WTC11 (cell line): ENCODE measurements at regions not wholly inside any gene's neighbourhood (a gene's known extent, or its start where the extent isn't known, plus 50 kb on each side); places are given as distances from the start of the nearest gene placed in this dataset.

ENCODE experiments used
- EMX1 ChIP-seq: fragments of 250-450 bp; sonication (Bioruptor Pico); IDR thresholded peaks from 2 replicates; pipeline ENCODE4 v1.8.0; 2021; ENCODE audit warnings: mild to moderate bottlenecking
- ESRRA ChIP-seq: sonication (generic); formaldehyde crosslinking; IDR thresholded peaks from 2 replicates; pipeline ENCODE4 v1.8.1; 2022; ENCODE audit warnings: mild to moderate bottlenecking, missing genetic modification reagents, borderline replicate concordance
- ETV6 ChIP-seq: sonication (generic); formaldehyde crosslinking; IDR thresholded peaks from 2 replicates; pipeline ENCODE4 v1.8.1; 2022; ENCODE audit warnings: mild to moderate bottlenecking, missing genetic modification reagents
- MYBL2 ChIP-seq: sonication (generic); formaldehyde crosslinking; IDR thresholded peaks from 2 replicates; pipeline ENCODE4 v1.8.1; 2023; ENCODE audit warnings: mild to moderate bottlenecking, moderate library complexity, missing genetic modification reagents
- NFE2L1 ChIP-seq: sonication (generic); formaldehyde crosslinking; IDR thresholded peaks from 2 replicates; pipeline ENCODE4 v1.8.1; 2023; ENCODE audit warnings: missing genetic modification reagents
- NR2C2 ChIP-seq: sonication (generic); formaldehyde crosslinking; IDR thresholded peaks from 2 replicates; pipeline ENCODE4 v1.8.0; 2022; ENCODE audit warnings: mild to moderate bottlenecking, missing genetic modification reagents
- SMAD3 ChIP-seq: sonication (generic); formaldehyde crosslinking; IDR thresholded peaks from 2 replicates; pipeline ENCODE4 v1.8.0; 2022; ENCODE audit warnings: missing genetic modification reagents, mild to moderate bottlenecking, borderline replicate concordance
- ZNF263 ChIP-seq: sonication (generic); formaldehyde crosslinking; IDR thresholded peaks from 2 replicates; pipeline ENCODE4 v1.8.1; 2022; ENCODE audit warnings: low read depth, mild to moderate bottlenecking, moderate library complexity, missing genetic modification reagents
- TF ChIP-seq, protein P1 (sequence below): fragments of 200-600 bp; IDR thresholded peaks from 2 replicates; pipeline ENCODE4 v1.8.0; 2022; ENCODE audit warnings: antibody characterized with exemption
- TF ChIP-seq, protein P2 (sequence below): sonication (generic); formaldehyde crosslinking; IDR thresholded peaks from 2 replicates; pipeline ENCODE4 v1.8.1; 2023; ENCODE audit warnings: mild to moderate bottlenecking, missing genetic modification reagents, borderline replicate concordance
- TF ChIP-seq, protein P3 (sequence below): sonication (generic); formaldehyde crosslinking; IDR thresholded peaks from 2 replicates; pipeline ENCODE4 v1.8.0; 2022; ENCODE audit warnings: mild to moderate bottlenecking, missing genetic modification reagents
- TF ChIP-seq, protein P4 (sequence below): sonication (generic); formaldehyde crosslinking; IDR thresholded peaks from 2 replicates; pipeline ENCODE4 v1.8.0; 2022; ENCODE audit warnings: mild to moderate bottlenecking, missing genetic modification reagents

DNA sequence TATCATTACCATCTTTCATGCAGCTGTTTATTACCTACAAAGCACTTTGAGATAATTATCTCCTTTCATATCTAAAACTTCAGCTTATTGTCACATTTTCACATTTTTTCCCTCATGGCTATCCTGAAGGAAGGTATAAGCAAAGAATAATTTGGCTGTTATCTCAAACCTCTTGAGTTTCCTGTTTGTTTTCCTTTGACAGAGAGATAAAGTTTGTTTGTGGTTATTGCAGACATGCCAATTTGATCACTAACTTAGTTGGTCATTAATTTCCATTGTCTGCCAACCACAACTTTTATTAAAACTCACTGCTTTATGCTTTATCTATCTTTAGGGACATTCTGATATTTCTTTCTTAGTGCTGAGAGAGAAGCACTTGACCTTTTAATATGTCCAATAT lies 89.8 kb upstream of the SPANXB1 start:
- TF ChIP-seq, protein P1, sequence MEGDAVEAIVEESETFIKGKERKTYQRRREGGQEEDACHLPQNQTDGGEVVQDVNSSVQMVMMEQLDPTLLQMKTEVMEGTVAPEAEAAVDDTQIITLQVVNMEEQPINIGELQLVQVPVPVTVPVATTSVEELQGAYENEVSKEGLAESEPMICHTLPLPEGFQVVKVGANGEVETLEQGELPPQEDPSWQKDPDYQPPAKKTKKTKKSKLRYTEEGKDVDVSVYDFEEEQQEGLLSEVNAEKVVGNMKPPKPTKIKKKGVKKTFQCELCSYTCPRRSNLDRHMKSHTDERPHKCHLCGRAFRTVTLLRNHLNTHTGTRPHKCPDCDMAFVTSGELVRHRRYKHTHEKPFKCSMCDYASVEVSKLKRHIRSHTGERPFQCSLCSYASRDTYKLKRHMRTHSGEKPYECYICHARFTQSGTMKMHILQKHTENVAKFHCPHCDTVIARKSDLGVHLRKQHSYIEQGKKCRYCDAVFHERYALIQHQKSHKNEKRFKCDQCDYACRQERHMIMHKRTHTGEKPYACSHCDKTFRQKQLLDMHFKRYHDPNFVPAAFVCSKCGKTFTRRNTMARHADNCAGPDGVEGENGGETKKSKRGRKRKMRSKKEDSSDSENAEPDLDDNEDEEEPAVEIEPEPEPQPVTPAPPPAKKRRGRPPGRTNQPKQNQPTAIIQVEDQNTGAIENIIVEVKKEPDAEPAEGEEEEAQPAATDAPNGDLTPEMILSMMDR, result no peak
- TF ChIP-seq NR2C2 (CRISPR knock-in tag), result no peak
- TF ChIP-seq, protein P2, sequence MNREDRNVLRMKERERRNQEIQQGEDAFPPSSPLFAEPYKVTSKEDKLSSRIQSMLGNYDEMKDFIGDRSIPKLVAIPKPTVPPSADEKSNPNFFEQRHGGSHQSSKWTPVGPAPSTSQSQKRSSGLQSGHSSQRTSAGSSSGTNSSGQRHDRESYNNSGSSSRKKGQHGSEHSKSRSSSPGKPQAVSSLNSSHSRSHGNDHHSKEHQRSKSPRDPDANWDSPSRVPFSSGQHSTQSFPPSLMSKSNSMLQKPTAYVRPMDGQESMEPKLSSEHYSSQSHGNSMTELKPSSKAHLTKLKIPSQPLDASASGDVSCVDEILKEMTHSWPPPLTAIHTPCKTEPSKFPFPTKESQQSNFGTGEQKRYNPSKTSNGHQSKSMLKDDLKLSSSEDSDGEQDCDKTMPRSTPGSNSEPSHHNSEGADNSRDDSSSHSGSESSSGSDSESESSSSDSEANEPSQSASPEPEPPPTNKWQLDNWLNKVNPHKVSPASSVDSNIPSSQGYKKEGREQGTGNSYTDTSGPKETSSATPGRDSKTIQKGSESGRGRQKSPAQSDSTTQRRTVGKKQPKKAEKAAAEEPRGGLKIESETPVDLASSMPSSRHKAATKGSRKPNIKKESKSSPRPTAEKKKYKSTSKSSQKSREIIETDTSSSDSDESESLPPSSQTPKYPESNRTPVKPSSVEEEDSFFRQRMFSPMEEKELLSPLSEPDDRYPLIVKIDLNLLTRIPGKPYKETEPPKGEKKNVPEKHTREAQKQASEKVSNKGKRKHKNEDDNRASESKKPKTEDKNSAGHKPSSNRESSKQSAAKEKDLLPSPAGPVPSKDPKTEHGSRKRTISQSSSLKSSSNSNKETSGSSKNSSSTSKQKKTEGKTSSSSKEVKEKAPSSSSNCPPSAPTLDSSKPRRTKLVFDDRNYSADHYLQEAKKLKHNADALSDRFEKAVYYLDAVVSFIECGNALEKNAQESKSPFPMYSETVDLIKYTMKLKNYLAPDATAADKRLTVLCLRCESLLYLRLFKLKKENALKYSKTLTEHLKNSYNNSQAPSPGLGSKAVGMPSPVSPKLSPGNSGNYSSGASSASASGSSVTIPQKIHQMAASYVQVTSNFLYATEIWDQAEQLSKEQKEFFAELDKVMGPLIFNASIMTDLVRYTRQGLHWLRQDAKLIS (CRISPR knock-in tag), result no peak
- TF ChIP-seq EMX1 (CRISPR knock-in tag), result no peak
- TF ChIP-seq NFE2L1 (CRISPR knock-in tag), result no peak
- TF ChIP-seq MYBL2 (CRISPR knock-in tag), result no peak
- TF ChIP-seq ETV6 (CRISPR knock-in tag), result no peak
- TF ChIP-seq, protein P3, sequence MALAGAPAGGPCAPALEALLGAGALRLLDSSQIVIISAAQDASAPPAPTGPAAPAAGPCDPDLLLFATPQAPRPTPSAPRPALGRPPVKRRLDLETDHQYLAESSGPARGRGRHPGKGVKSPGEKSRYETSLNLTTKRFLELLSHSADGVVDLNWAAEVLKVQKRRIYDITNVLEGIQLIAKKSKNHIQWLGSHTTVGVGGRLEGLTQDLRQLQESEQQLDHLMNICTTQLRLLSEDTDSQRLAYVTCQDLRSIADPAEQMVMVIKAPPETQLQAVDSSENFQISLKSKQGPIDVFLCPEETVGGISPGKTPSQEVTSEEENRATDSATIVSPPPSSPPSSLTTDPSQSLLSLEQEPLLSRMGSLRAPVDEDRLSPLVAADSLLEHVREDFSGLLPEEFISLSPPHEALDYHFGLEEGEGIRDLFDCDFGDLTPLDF, result no peak
- no peak for TF ChIP-seq SMAD3 (CRISPR knock-in tag)
- TF ChIP-seq ESRRA (CRISPR knock-in tag), result no peak
- no peak for TF ChIP-seq ZNF263 (CRISPR knock-in tag)
- TF ChIP-seq, protein P4, sequence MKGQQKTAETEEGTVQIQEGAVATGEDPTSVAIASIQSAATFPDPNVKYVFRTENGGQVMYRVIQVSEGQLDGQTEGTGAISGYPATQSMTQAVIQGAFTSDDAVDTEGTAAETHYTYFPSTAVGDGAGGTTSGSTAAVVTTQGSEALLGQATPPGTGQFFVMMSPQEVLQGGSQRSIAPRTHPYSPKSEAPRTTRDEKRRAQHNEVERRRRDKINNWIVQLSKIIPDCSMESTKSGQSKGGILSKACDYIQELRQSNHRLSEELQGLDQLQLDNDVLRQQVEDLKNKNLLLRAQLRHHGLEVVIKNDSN (CRISPR knock-in tag), result no peak
